Endothelial cell of umbilical vein (primary cell): ENCODE measurements at regions not wholly inside any gene's neighbourhood (a gene's known extent, or its start where the extent isn't known, plus 50 kb on each side); places are given as distances from the start of the nearest gene placed in this dataset.

Experiments used
- BruUV-seq: library from RNA; stranded (reverse); fragments of 400-500 nt; replicated peaks from 2 replicates; lab custom pipeline; 2021; lab: Mats Ljungman, UMichigan
- CTCF ChIA-PET: fragments of 300-600, 350-600 bp; sonication (Branson Sonifier 250); formaldehyde crosslinking; loops from one replicate; lab custom pipeline; 2021; ENCODE audit warnings: antibody characterized with exemption, inconsistent platforms; lab: Charles Lee
- POLR2A ChIA-PET: fragments of 300-600, 350-600 bp; sonication (Branson Sonifier 250); formaldehyde crosslinking; loops from one replicate; lab custom pipeline; 2021; ENCODE audit warnings: antibody characterized with exemption, inconsistent platforms; lab: Charles Lee
- DNase-seq: peaks from one replicate; pipeline ENCODE4 v3.0.0-alpha.2; 2011; ENCODE audit warnings: low read depth, low spot score
- FAIRE-seq: peaks from 2 replicates; lab custom pipeline; 2011; peaks lifted over from hg19 to GRCh38; lab: Jason Lieb, UNC
- H2AFZ ChIP-seq: 2 replicates; pipeline ENCODE4 v1.6.0; 2012; ENCODE audit warnings: low read depth, low read length, control low read depth, inconsistent platforms
- H3K27ac ChIP-seq: 2 replicates; pipeline ENCODE4 v1.5.1; 2011; ENCODE audit warnings: low read depth, mild to moderate bottlenecking, control low read depth, low read length, moderate library complexity; ENCODE audit not compliant: insufficient read depth
- H3K27me3 ChIP-seq, 2 experiments: 2 replicates each; pipeline versions ENCODE4 v1.6.0 to v1.6.1; 2011; ENCODE audit warnings: low read length in 2 of 2, mixed read lengths in 1 of 2; ENCODE audit not compliant: control insufficient read depth in 2 of 2, insufficient read depth in 2 of 2
- H3K36me3 ChIP-seq, 2 experiments: 2 replicates in 1 of 2; 3 replicates in 1 of 2; pipeline ENCODE4 v1.5.1; 2011; ENCODE audit warnings: low read length in 2 of 2, mild to moderate bottlenecking in 1 of 2, moderate library complexity in 1 of 2; ENCODE audit not compliant: control insufficient read depth in 2 of 2, insufficient read depth in 2 of 2; ENCODE audit errors: extremely low read depth in 1 of 2
- H3K4me1 ChIP-seq: 3 replicates; pipeline ENCODE4 v1.5.1; 2011; ENCODE audit warnings: mild to moderate bottlenecking, low read length; ENCODE audit not compliant: control insufficient read depth, insufficient read depth; ENCODE audit errors: extremely low read depth
- H3K4me2 ChIP-seq: 2 replicates; pipeline ENCODE4 v1.6.1; 2011; ENCODE audit warnings: low read length, control low read depth, mixed read lengths; ENCODE audit not compliant: insufficient read depth
- H3K4me3 ChIP-seq, 3 experiments: fragments of 200-600 bp in 1 of 3; sonication (generic), shearing (Covaris generic) in 1 of 3; replicated peaks in 1 of 3; 2 replicates each; pipeline ENCODE4 v1.5.1; 2011 to 2016; ENCODE audit warnings: control low read depth in 3 of 3, low read length in 3 of 3, mild to moderate bottlenecking in 2 of 3, inconsistent platforms in 1 of 3, low read depth in 1 of 3, moderate library complexity in 1 of 3; ENCODE audit not compliant: insufficient read depth in 1 of 3
- H3K79me2 ChIP-seq: 2 replicates; pipeline ENCODE4 v1.6.0; 2012; ENCODE audit warnings: low read length, inconsistent platforms; ENCODE audit not compliant: control insufficient read depth, insufficient read depth
- H3K9ac ChIP-seq: replicated peaks from 2 replicates; pipeline ENCODE3; 2011; ENCODE audit warnings: low read length, control low read depth; ENCODE audit not compliant: insufficient read depth; ENCODE audit errors: extremely low read depth
- H3K9me1 ChIP-seq: replicated peaks from 3 replicates; pipeline ENCODE4 v1.6.0; 2011; ENCODE audit warnings: mild to moderate bottlenecking, low read length; ENCODE audit not compliant: control insufficient read depth, insufficient read depth; ENCODE audit errors: extremely low read depth
- H3K9me3 ChIP-seq: replicated peaks from 2 replicates; pipeline ENCODE4 v1.5.1; 2012; ENCODE audit warnings: low read length, inconsistent platforms; ENCODE audit not compliant: control insufficient read depth, insufficient read depth
- H4K20me1 ChIP-seq: replicated peaks from 2 replicates; pipeline ENCODE3; 2011; ENCODE audit warnings: mild to moderate bottlenecking, low read length; ENCODE audit not compliant: control insufficient read depth, insufficient read depth; ENCODE audit errors: extremely low read depth
- FOS ChIP-seq: IDR thresholded peaks from 2 replicates; pipeline ENCODE4 v1.6.1; 2011; ENCODE audit warnings: mild to moderate bottlenecking, low read length, moderate library complexity, borderline replicate concordance; ENCODE audit not compliant: insufficient read depth
- JUN ChIP-seq: IDR thresholded peaks from 2 replicates; pipeline ENCODE4 v1.6.1; 2011; ENCODE audit warnings: borderline replicate concordance, low read depth; ENCODE audit not compliant: insufficient read length, insufficient read depth
- MYC ChIP-seq: IDR thresholded peaks from one replicate; pipeline ENCODE4 v1.6.1; 2011; ENCODE audit warnings: mild to moderate bottlenecking, low read depth, low read length
- dilution Hi-C: fragments of 300-500 bp; cut with MboI; formaldehyde crosslinking; loops from one replicate; pipeline ENCODE4 v1.15.0; 2019; ENCODE audit warnings: low sequenced_read_pairs; ENCODE audit not compliant: extremely low pct_ligation_motif_present
- intact Hi-C: fragments of 100-400 bp; cut with micrococcal nuclease; formaldehyde crosslinking; loops from one replicate; pipeline ENCODE4 v1.10.0; 2022

- dilution Hi-C loops, result no loop called here
- Histone ChIP-seq H3K9me3 (peaks cover 2% of the 10 kb centered on the region), H3K9me1 (no peaks in the 10 kb centered on the region), H3K4me2 (no peak overlapping the region), H4K20me1 (no peaks in the 10 kb centered on the region), H3K27me3 (no peaks in the 10 kb centered on the region), H3K9ac (no peak overlapping the region), H3K4me1 (no peaks in the 10 kb centered on the region), H3K27ac (no peak overlapping the region), H3K4me3 (no peak overlapping the region), H2AFZ (no peak overlapping the region), H3K79me2 (no peaks in the 10 kb centered on the region), H3K36me3 (no peaks in the 10 kb centered on the region)
- DNase-seq (no peak), FAIRE-seq (no peak)
- BruUV-seq, result no TSS peak
- TF ChIP-seq FOS, result no peak
- POLR2A ChIA-PET, result no interaction called here
- CTCF ChIA-PET, result no interaction called here
- intact Hi-C loops, result no loop called here
Observed at GRCh38 chr2:5041501-5041900, 650.7 kb upstream of the SOX11 start.

GRCh38 chr2:5042666-5043440, 649.3 kb upstream of the SOX11 start:
- Histone ChIP-seq H3K4me1 (no peaks in the 10 kb centered on the region), H3K27ac (no peak overlapping the region), H3K9me1 (no peaks in the 10 kb centered on the region), H3K9me3 (peaks cover 2% of the 10 kb centered on the region), H3K9ac (no peak overlapping the region), H4K20me1 (no peaks in the 10 kb centered on the region), H3K27me3 (no peaks in the 10 kb centered on the region), H3K79me2 (no peaks in the 10 kb centered on the region), H3K36me3 (no peaks in the 10 kb centered on the region), H3K4me3 (no peak overlapping the region), H2AFZ (no peak overlapping the region), H3K4me2 (no peak overlapping the region)
- TF ChIP-seq FOS, result no peak
- no peak for TF ChIP-seq MYC
- TF ChIP-seq JUN, result no peak
- DNase-seq (no peak), FAIRE-seq (no peak)
- ChIA-PET CTCF (no interaction called here), POLR2A (no interaction called here)
- no TSS peak for BruUV-seq
- dilution Hi-C loops, result no loop called here
- intact Hi-C loops, result no loop called here
